HepG2 (cell line): ENCODE measurements at regions not wholly inside any gene's neighbourhood (a gene's known extent, or its start where the extent isn't known, plus 50 kb on each side); places are given as distances from the start of the nearest gene placed in this dataset.

Source experiments
- ATAC-seq: fragments of 200-7000 bp; cut with Tn5 transposase; 3 replicates; pipeline ENCODE4 v1.9.1; 2020; ENCODE audit warnings: mild to moderate bottlenecking, moderate library complexity
- BruUV-seq: library from RNA; stranded (reverse); fragments of 400-500 nt; replicated peaks from 2 replicates; lab custom pipeline; 2021; lab: Mats Ljungman, UMichigan
- CTCF ChIA-PET: fragments of 300-600 bp; formaldehyde crosslinking; extraction: SDS; loops from one replicate; lab custom pipeline; 2021; ENCODE audit warnings: low total read pairs, inconsistent platforms, low intra/inter-chr PET ratio; lab: Yijun Ruan, JAX
- POLR2A ChIA-PET: fragments of 350-600 bp; sonication (Branson Sonifier 250); formaldehyde crosslinking; loops from one replicate; lab custom pipeline; 2020; ENCODE audit warnings: antibody characterized with exemption, inconsistent platforms; lab: Yijun Ruan, JAX
- DNase-seq: peaks from one replicate; pipeline ENCODE4 v3.0.0-alpha.2; 2015; ENCODE audit warnings: low spot score
- FAIRE-seq: peaks from 3 replicates; lab custom pipeline; 2011; peaks lifted over from hg19 to GRCh38; lab: Jason Lieb, UNC
- H2AFZ ChIP-seq: one replicate; pipeline ENCODE4 v1.6.1; 2011; ENCODE audit warnings: low read length, inconsistent platforms
- H3K27ac ChIP-seq: fragments of 300-600 bp; 3 replicates; pipeline ENCODE4 v1.8.0; 2011; ENCODE audit warnings: mixed run types, mild to moderate bottlenecking, mixed read lengths, low read length, inconsistent platforms; ENCODE audit not compliant: insufficient read depth; ENCODE audit errors: extremely low read length
- H3K27me3 ChIP-seq, 2 experiments: fragments of 200-600 bp in 1 of 2; 2 replicates in 1 of 2; 3 replicates in 1 of 2; pipeline versions ENCODE4 v1.6.0 to v1.8.0; 2011; ENCODE audit warnings: low read length in 2 of 2, mild to moderate bottlenecking in 2 of 2, moderate library complexity in 2 of 2, inconsistent platforms in 1 of 2; ENCODE audit not compliant: insufficient read depth in 2 of 2, control insufficient read depth in 1 of 2
- H3K36me3 ChIP-seq, 2 experiments: fragments of 200-600 bp in 1 of 2; replicated peaks in 1 of 2; 2 replicates in 1 of 2; 3 replicates in 1 of 2; pipeline versions ENCODE4 v1.5.1 to v1.8.0; 2011; ENCODE audit warnings: low read length in 2 of 2, inconsistent platforms in 1 of 2; ENCODE audit not compliant: insufficient read depth in 2 of 2, control insufficient read depth in 1 of 2
- H3K4me1 ChIP-seq: 2 replicates; pipeline ENCODE4 v1.5.1; 2012; ENCODE audit warnings: low read length, inconsistent platforms; ENCODE audit not compliant: insufficient read depth
- H3K4me2 ChIP-seq: 2 replicates; pipeline ENCODE4 v1.6.0; 2011; ENCODE audit warnings: low read depth, low read length, inconsistent platforms
- H3K4me3 ChIP-seq, 3 experiments: fragments of 200-600 bp in 1 of 3; sonication (generic), shearing (Covaris generic) in 1 of 3; replicated peaks in 1 of 3; 2 replicates each; pipeline ENCODE4 v1.5.1; 2011 to 2016; ENCODE audit warnings: low read length in 3 of 3, inconsistent platforms in 2 of 3, low read depth in 2 of 3, mild to moderate bottlenecking in 2 of 3, control low read depth in 1 of 3, mixed read lengths in 1 of 3; ENCODE audit not compliant: insufficient read depth in 1 of 3
- H3K79me2 ChIP-seq: one replicate; pipeline ENCODE4 v1.6.1; 2011; ENCODE audit warnings: low read length, inconsistent platforms; ENCODE audit not compliant: insufficient read depth
- H3K9ac ChIP-seq: 2 replicates; pipeline ENCODE4 v1.6.0; 2011; ENCODE audit warnings: mild to moderate bottlenecking, low read depth, low read length, inconsistent platforms; ENCODE audit not compliant: insufficient read depth
- H3K9me3 ChIP-seq: 2 replicates; pipeline ENCODE4 v1.5.1; 2012; ENCODE audit warnings: mild to moderate bottlenecking, low read length
- H4K20me1 ChIP-seq: 2 replicates; pipeline ENCODE4 v1.6.0; 2011; ENCODE audit warnings: inconsistent platforms, mild to moderate bottlenecking, low read length, moderate library complexity; ENCODE audit not compliant: insufficient read depth
- ATF7 ChIP-seq, 2 experiments: fragments of 450-650 bp in 1 of 2; sonication (generic) in 1 of 2; formaldehyde crosslinking in 1 of 2; IDR thresholded peaks; 2 replicates each; pipeline versions ENCODE4 v1.4.0 to v1.6.1; 2016 to 2020; ENCODE audit warnings: antibody characterized with exemption in 1 of 2, mild to moderate bottlenecking in 1 of 2, missing genetic modification reagents in 1 of 2
- DMAP1 ChIP-seq: IDR thresholded peaks from 2 replicates; pipeline ENCODE4 v1.6.1; 2016
- MAFG ChIP-seq: sonication (generic); formaldehyde crosslinking; IDR thresholded peaks from 2 replicates; pipeline ENCODE4 v1.5.1; 2020; ENCODE audit warnings: mild to moderate bottlenecking, missing genetic modification reagents
- NCOR1 ChIP-seq: fragments of 200-600 bp; sonication (generic); IDR thresholded peaks from 2 replicates; pipeline ENCODE4 v1.7.0; 2017; ENCODE audit warnings: antibody characterized with exemption, low read length, borderline replicate concordance
- NFE2L1 ChIP-seq: sonication (generic); formaldehyde crosslinking; IDR thresholded peaks from 2 replicates; pipeline ENCODE4 v1.4.0; 2020; ENCODE audit warnings: missing genetic modification reagents, mild to moderate bottlenecking, borderline replicate concordance
- ZFP82 ChIP-seq: sonication (generic); formaldehyde crosslinking; IDR thresholded peaks from 2 replicates; pipeline ENCODE4 v1.5.1; 2020; ENCODE audit warnings: mild to moderate bottlenecking, missing genetic modification reagents, borderline replicate concordance
- ZNF263 ChIP-seq: sonication (generic); formaldehyde crosslinking; IDR thresholded peaks from 2 replicates; pipeline ENCODE4 v1.4.0; 2020; ENCODE audit warnings: missing genetic modification reagents
- ZNF317 ChIP-seq: sonication (generic); formaldehyde crosslinking; IDR thresholded peaks from 2 replicates; pipeline ENCODE4 v1.5.0; 2020; ENCODE audit warnings: mild to moderate bottlenecking, missing genetic modification reagents
- ZNF724P ChIP-seq: sonication (generic); formaldehyde crosslinking; IDR thresholded peaks from 2 replicates; pipeline ENCODE4 v1.8.0; 2022; ENCODE audit warnings: missing genetic modification reagents, borderline replicate concordance
- WGBS: methylation state at CpG from one replicate; pipeline ENCODE4 v1.1.6; 2017; ENCODE audit warnings: low lambda C conversion rate; 5-methylcytosine and 5-hydroxymethylcytosine counted together
- in situ Hi-C: cut with HindIII; loops from 2 replicates; pipeline ENCODE4 v1.10.0; 2017; ENCODE audit warnings: low pct_unique_long_range_greater_than_20kb; ENCODE audit not compliant: extremely low pct_ligation_motif_present
- intact Hi-C: fragments of 100-400 bp; cut with micrococcal nuclease; formaldehyde crosslinking; loops from one replicate; pipeline ENCODE4 v1.10.0; 2022; ENCODE audit not compliant: unreplicated experiment
- TF ChIP-seq, protein P1 (sequence below): IDR thresholded peaks from 2 replicates; pipeline ENCODE4 v1.6.1; 2016; ENCODE audit warnings: mild to moderate bottlenecking, missing biosample characterization, missing genetic modification reagents
- TF ChIP-seq, protein P2 (sequence below): sonication (generic); formaldehyde crosslinking; IDR thresholded peaks from 2 replicates; pipeline ENCODE4 v1.5.1; 2020; ENCODE audit warnings: missing genetic modification reagents, mild to moderate bottlenecking, borderline replicate concordance
- TF ChIP-seq, protein P3 (sequence below): sonication (generic); formaldehyde crosslinking; IDR thresholded peaks from 2 replicates; pipeline ENCODE4 v1.4.0; 2020; ENCODE audit warnings: missing genetic modification reagents
- TF ChIP-seq, protein P4 (sequence below): IDR thresholded peaks from 2 replicates; pipeline ENCODE4 v1.6.1; 2012; ENCODE audit warnings: low read length, improper control_type of control experiment
- TF ChIP-seq, protein P5 (sequence below): IDR thresholded peaks from 2 replicates; pipeline ENCODE4 v1.4.0; 2020; ENCODE audit warnings: mild to moderate bottlenecking, missing genetic modification reagents
- TF ChIP-seq, protein P6 (sequence below): sonication (generic); formaldehyde crosslinking; IDR thresholded peaks from 2 replicates; pipeline ENCODE4 v1.5.0; 2020; ENCODE audit warnings: missing genetic modification reagents

DNA sequence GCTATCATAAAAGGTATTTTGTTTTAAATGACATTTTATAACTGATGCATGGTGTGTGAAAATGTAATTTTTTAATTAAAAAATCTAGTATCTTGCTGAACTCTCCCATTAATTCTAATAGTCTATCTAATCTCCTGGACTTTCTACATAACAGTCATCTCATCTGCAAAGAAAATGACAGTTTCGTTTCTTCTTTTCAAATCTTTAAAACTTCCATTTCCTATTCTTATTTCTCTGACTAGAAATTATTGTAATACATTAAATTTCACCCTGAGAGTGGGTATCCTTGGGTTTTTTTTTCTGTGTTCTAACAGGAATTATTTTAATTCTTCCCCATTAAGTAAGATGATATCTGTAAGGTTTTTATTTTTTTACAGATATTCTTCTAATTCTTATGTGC, 120.1 kb downstream of the KCNF1 start:
- in situ Hi-C loops (no loop called here), intact Hi-C loops (no loop called here)
- Histone ChIP-seq H3K9ac (no peak overlapping the region), H4K20me1 (peaks cover 2% of the 10 kb centered on the region; the same call in 1 of the 2 replicates), H3K4me2 (no peak overlapping the region), H3K4me3 (no peak overlapping the region), H3K9me3 (peaks cover 3% of the 10 kb centered on the region; the same call in 1 of the 2 replicates), H3K27ac (no peak overlapping the region), H2AFZ (no peak overlapping the region), H3K79me2 (no peaks in the 10 kb centered on the region), H3K4me1 (no peaks in the 10 kb centered on the region), H3K36me3 (no peaks in the 10 kb centered on the region), H3K27me3 (0 out of 5 replicates have a peak, but pooled peaks cover 0 to 4% of the 10 kb centered on the region in 2 experiments)
- DNase-seq (no peak), FAIRE-seq (no peak), ATAC-seq (no peak)
- BruUV-seq, result no TSS peak
- POLR2A ChIA-PET, result no interaction called here
- CTCF ChIA-PET, result no interaction called here
- 2% methylated on average over 1 of the region's 1 CpG for WGBS
- TF ChIP-seq, protein P1, sequence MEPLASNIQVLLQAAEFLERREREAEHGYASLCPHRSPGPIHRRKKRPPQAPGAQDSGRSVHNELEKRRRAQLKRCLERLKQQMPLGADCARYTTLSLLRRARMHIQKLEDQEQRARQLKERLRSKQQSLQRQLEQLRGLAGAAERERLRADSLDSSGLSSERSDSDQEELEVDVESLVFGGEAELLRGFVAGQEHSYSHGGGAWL (CRISPR knock-in tag), result no peak
- TF ChIP-seq NCOR1, result no peak
- no peak for TF ChIP-seq ZNF724P (CRISPR knock-in tag)
- no peak for TF ChIP-seq ZNF263 (CRISPR knock-in tag)
- TF ChIP-seq NFE2L1, result no peak
- no peak for TF ChIP-seq ATF7 (IDR thresholded peaks at IDR 0.05)
- no peak for TF ChIP-seq ATF7 (CRISPR knock-in tag; IDR thresholded peaks at IDR 0.05)
- no peak for TF ChIP-seq ZFP82 (CRISPR knock-in tag)
- TF ChIP-seq DMAP1, result no peak
- TF ChIP-seq ZNF317 (CRISPR knock-in tag), result no peak
- TF ChIP-seq, protein P2, sequence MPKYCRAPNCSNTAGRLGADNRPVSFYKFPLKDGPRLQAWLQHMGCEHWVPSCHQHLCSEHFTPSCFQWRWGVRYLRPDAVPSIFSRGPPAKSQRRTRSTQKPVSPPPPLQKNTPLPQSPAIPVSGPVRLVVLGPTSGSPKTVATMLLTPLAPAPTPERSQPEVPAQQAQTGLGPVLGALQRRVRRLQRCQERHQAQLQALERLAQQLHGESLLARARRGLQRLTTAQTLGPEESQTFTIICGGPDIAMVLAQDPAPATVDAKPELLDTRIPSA (CRISPR knock-in tag), result no peak
- TF ChIP-seq MAFG (CRISPR knock-in tag), result no peak
- TF ChIP-seq, protein P3, sequence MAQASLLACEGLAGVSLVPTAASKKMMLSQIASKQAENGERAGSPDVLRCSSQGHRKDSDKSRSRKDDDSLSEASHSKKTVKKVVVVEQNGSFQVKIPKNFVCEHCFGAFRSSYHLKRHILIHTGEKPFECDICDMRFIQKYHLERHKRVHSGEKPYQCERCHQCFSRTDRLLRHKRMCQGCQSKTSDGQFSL, result no peak
- TF ChIP-seq, protein P4, sequence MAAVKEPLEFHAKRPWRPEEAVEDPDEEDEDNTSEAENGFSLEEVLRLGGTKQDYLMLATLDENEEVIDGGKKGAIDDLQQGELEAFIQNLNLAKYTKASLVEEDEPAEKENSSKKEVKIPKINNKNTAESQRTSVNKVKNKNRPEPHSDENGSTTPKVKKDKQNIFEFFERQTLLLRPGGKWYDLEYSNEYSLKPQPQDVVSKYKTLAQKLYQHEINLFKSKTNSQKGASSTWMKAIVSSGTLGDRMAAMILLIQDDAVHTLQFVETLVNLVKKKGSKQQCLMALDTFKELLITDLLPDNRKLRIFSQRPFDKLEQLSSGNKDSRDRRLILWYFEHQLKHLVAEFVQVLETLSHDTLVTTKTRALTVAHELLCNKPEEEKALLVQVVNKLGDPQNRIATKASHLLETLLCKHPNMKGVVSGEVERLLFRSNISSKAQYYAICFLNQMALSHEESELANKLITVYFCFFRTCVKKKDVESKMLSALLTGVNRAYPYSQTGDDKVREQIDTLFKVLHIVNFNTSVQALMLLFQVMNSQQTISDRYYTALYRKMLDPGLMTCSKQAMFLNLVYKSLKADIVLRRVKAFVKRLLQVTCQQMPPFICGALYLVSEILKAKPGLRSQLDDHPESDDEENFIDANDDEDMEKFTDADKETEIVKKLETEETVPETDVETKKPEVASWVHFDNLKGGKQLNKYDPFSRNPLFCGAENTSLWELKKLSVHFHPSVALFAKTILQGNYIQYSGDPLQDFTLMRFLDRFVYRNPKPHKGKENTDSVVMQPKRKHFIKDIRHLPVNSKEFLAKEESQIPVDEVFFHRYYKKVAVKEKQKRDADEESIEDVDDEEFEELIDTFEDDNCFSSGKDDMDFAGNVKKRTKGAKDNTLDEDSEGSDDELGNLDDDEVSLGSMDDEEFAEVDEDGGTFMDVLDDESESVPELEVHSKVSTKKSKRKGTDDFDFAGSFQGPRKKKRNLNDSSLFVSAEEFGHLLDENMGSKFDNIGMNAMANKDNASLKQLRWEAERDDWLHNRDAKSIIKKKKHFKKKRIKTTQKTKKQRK, result no peak
- TF ChIP-seq, protein P5, sequence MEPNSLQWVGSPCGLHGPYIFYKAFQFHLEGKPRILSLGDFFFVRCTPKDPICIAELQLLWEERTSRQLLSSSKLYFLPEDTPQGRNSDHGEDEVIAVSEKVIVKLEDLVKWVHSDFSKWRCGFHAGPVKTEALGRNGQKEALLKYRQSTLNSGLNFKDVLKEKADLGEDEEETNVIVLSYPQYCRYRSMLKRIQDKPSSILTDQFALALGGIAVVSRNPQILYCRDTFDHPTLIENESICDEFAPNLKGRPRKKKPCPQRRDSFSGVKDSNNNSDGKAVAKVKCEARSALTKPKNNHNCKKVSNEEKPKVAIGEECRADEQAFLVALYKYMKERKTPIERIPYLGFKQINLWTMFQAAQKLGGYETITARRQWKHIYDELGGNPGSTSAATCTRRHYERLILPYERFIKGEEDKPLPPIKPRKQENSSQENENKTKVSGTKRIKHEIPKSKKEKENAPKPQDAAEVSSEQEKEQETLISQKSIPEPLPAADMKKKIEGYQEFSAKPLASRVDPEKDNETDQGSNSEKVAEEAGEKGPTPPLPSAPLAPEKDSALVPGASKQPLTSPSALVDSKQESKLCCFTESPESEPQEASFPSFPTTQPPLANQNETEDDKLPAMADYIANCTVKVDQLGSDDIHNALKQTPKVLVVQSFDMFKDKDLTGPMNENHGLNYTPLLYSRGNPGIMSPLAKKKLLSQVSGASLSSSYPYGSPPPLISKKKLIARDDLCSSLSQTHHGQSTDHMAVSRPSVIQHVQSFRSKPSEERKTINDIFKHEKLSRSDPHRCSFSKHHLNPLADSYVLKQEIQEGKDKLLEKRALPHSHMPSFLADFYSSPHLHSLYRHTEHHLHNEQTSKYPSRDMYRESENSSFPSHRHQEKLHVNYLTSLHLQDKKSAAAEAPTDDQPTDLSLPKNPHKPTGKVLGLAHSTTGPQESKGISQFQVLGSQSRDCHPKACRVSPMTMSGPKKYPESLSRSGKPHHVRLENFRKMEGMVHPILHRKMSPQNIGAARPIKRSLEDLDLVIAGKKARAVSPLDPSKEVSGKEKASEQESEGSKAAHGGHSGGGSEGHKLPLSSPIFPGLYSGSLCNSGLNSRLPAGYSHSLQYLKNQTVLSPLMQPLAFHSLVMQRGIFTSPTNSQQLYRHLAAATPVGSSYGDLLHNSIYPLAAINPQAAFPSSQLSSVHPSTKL (CRISPR knock-in tag), result no peak
- TF ChIP-seq, protein P6, sequence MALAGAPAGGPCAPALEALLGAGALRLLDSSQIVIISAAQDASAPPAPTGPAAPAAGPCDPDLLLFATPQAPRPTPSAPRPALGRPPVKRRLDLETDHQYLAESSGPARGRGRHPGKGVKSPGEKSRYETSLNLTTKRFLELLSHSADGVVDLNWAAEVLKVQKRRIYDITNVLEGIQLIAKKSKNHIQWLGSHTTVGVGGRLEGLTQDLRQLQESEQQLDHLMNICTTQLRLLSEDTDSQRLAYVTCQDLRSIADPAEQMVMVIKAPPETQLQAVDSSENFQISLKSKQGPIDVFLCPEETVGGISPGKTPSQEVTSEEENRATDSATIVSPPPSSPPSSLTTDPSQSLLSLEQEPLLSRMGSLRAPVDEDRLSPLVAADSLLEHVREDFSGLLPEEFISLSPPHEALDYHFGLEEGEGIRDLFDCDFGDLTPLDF (CRISPR knock-in tag), result no peak
